B cell (primary cell): ENCODE measurements at regions not wholly inside any gene's neighbourhood (a gene's known extent, or its start where the extent isn't known, plus 50 kb on each side); places are given as distances from the start of the nearest gene placed in this dataset.

ENCODE experiments used
- ATAC-seq: fragments of 200-7000 bp; cut with Tn5 transposase; one replicate; pipeline ENCODE4 v1.10.0; 2021; ENCODE audit warnings: low read depth, mild to moderate bottlenecking, moderate number of reproducible peaks, moderate library complexity
- CTCF ChIA-PET: fragments of 350-600 bp; sonication (Branson Sonifier 250); formaldehyde crosslinking; loops from one replicate; lab custom pipeline; 2021; ENCODE audit warnings: antibody characterized with exemption, inconsistent platforms; lab: Charles Lee
- POLR2A ChIA-PET: fragments of 350-600 bp; sonication (Branson Sonifier 250); formaldehyde crosslinking; loops from one replicate; lab custom pipeline; 2021; ENCODE audit warnings: antibody characterized with exemption; lab: Charles Lee
- DNase-seq: peaks from one replicate; pipeline ENCODE4 v3.0.0; 2013
- H2AFZ ChIP-seq: 2 replicates; pipeline ENCODE4 v1.6.1; 2012; ENCODE audit warnings: mild to moderate bottlenecking, low read depth, low read length; ENCODE audit not compliant: insufficient read depth, poor library complexity, severe bottlenecking
- H3K27ac ChIP-seq, 2 donors: 1 replicate in 1 of 2; 2 replicates in 1 of 2; pipeline ENCODE4 v1.5.1; 2012 to 2013; ENCODE audit warnings: low read length in 2 of 2, mild to moderate bottlenecking in 2 of 2, moderate library complexity in 1 of 2
- H3K27me3 ChIP-seq, 4 experiments: fragments of 200-600 bp in 1 of 4; sonication (generic) in 1 of 4; replicated peaks in 1 of 4; 1 replicate in 2 of 4; 2 replicates in 2 of 4; pipeline versions ENCODE4 v1.6.1 to v1.7.0; 2013 to 2016; ENCODE audit warnings: low read length in 3 of 4, mild to moderate bottlenecking in 2 of 4, mixed read lengths in 1 of 4, moderate library complexity in 1 of 4; ENCODE audit not compliant: insufficient read depth in 4 of 4, control insufficient read depth in 3 of 4; ENCODE audit errors: control extremely low read depth in 1 of 4
- H3K36me3 ChIP-seq, 2 experiments: replicated peaks in 1 of 2; 1 replicate in 1 of 2; 2 replicates in 1 of 2; pipeline versions ENCODE4 v1.6.1 to v1.7.1; 2013; ENCODE audit warnings: low read length in 1 of 2; ENCODE audit not compliant: insufficient read depth in 2 of 2, control insufficient read depth in 1 of 2; ENCODE audit errors: control extremely low read depth in 1 of 2, extremely low read depth in 1 of 2
- H3K4me1 ChIP-seq, 2 donors: fragments of 200-600 bp in 1 of 2; sonication (generic) in 1 of 2; 1 replicate in 1 of 2; 2 replicates in 1 of 2; pipeline versions ENCODE4 v1.5.1 to v1.6.1; 2013 to 2017; ENCODE audit warnings: low read length in 2 of 2; ENCODE audit not compliant: control insufficient read depth in 2 of 2, insufficient read depth in 2 of 2
- H3K4me2 ChIP-seq: replicated peaks from 2 replicates; pipeline ENCODE3; 2012; ENCODE audit warnings: mild to moderate bottlenecking, low read depth, low read length; ENCODE audit not compliant: poor library complexity, severe bottlenecking
- H3K4me3 ChIP-seq, 5 experiments: fragments of 200-600 bp in 1 of 5; sonication (generic) in 1 of 5; 1 replicate in 3 of 5; 2 replicates in 2 of 5; pipeline versions ENCODE4 v1.5.1 to v1.7.0; 2011 to 2016; ENCODE audit warnings: low read length in 4 of 5, mild to moderate bottlenecking in 4 of 5, low read depth in 2 of 5, control low read depth in 1 of 5, moderate library complexity in 1 of 5; ENCODE audit not compliant: insufficient read depth in 1 of 5; ENCODE audit errors: control extremely low read depth in 1 of 5, extremely low read depth in 1 of 5
- H3K79me2 ChIP-seq: fragments of 200-600 bp; sonication (generic); one replicate; pipeline ENCODE4 v1.6.0; 2016; ENCODE audit warnings: low read length; ENCODE audit not compliant: control insufficient read depth, insufficient read depth
- H3K9ac ChIP-seq: fragments of 200-600 bp; sonication (generic); 2 replicates; pipeline ENCODE4 v1.6.1; 2017; ENCODE audit warnings: mild to moderate bottlenecking, low read length, moderate library complexity
- H3K9me3 ChIP-seq, 3 donors: one replicate each; pipeline versions ENCODE4 v1.6.1 to v1.7.1; 2013; ENCODE audit warnings: low read length in 2 of 3; ENCODE audit not compliant: control insufficient read depth in 2 of 3, insufficient read depth in 1 of 3; ENCODE audit errors: control extremely low read depth in 1 of 3
- H4K20me1 ChIP-seq: 2 replicates; pipeline ENCODE4 v1.6.0; 2012; ENCODE audit warnings: mild to moderate bottlenecking, low read length; ENCODE audit not compliant: insufficient read depth, control insufficient read depth, poor library complexity, severe bottlenecking
- H3K27ac Mint-ChIP-seq: one replicate; pipeline ENCODE4 v1.8.0; 2021; ENCODE audit warnings: mixed read lengths
- H3K27me3 Mint-ChIP-seq: one replicate; pipeline ENCODE4 v1.8.0; 2021; ENCODE audit warnings: mixed read lengths
- H3K4me1 Mint-ChIP-seq: one replicate; pipeline ENCODE4 v1.8.0; 2021; ENCODE audit warnings: mixed read lengths
- H3K4me3 Mint-ChIP-seq: one replicate; pipeline ENCODE4 v1.8.0; 2021; ENCODE audit warnings: mixed read lengths
- H3K9me3 Mint-ChIP-seq: one replicate; pipeline ENCODE4 v1.8.0; 2022; ENCODE audit warnings: mixed read lengths; ENCODE audit not compliant: insufficient read depth
- CTCF ChIP-seq: fragments of 200-600 bp; IDR thresholded peaks from one replicate; pipeline ENCODE4 v1.8.0; 2022; ENCODE audit warnings: antibody characterized with exemption, mild to moderate bottlenecking
- EZH2 ChIP-seq: IDR thresholded peaks from 2 replicates; pipeline ENCODE4 v1.6.1; 2012; ENCODE audit warnings: borderline replicate concordance, low read depth, mild to moderate bottlenecking, moderate library complexity, low read length; ENCODE audit not compliant: insufficient read depth, poor library complexity, severe bottlenecking
- WGBS: methylation state at CpG from one replicate; pipeline ENCODE4 v1.1.5; 2013; ENCODE audit warnings: missing lambda C conversion rate; ENCODE audit not compliant: insufficient coverage; 5-methylcytosine and 5-hydroxymethylcytosine counted together
- intact Hi-C: fragments of 100-400 bp; cut with micrococcal nuclease; formaldehyde crosslinking; loops from one replicate; pipeline ENCODE4 v1.10.0; 2022

- ChIA-PET POLR2A (no interaction called here), CTCF (no interaction called here)
- Histone ChIP-seq H3K27me3 (no peaks in the 10 kb centered on the region), H3K4me2 (no peak overlapping the region), H3K27ac (no peak overlapping the region), H4K20me1 (no peaks in the 10 kb centered on the region), H3K79me2 (no peaks in the 10 kb centered on the region), H3K9me3 (no peaks in the 10 kb centered on the region), H3K9ac (no peak overlapping the region), H3K36me3 (no peaks in the 10 kb centered on the region), H3K4me3 (no peak overlapping the region), H3K4me1 (no peaks in the 10 kb centered on the region), H2AFZ (no peak overlapping the region)
- WGBS = no CpG with 5 or more reads among the region's 2 CpGs
- TF ChIP-seq EZH2 (no peak), CTCF (no peak)
- Mint-ChIP-seq H3K27ac (no peak overlapping the region), H3K4me3 (no peak overlapping the region), H3K4me1 (no peaks in the 10 kb centered on the region), H3K27me3 (no peaks in the 10 kb centered on the region), H3K9me3 (peaks cover 7% of the 10 kb centered on the region)
- DNase-seq (no peak), ATAC-seq (no peak)
- intact Hi-C loops = no loop called here
These were observed 1180.6 kb upstream of the CDH18 start for GRCh38 chr5:21168557-21168956.

- Histone ChIP-seq H3K27me3 (no peaks in the 10 kb centered on the region), H3K27ac (no peak overlapping the region), H3K9me3 (no peaks in the 10 kb centered on the region), H3K4me1 (no peaks in the 10 kb centered on the region), H3K36me3 (no peaks in the 10 kb centered on the region), H3K4me2 (no peak overlapping the region), H3K4me3 (no peak overlapping the region), H2AFZ (no peak overlapping the region), H3K79me2 (no peaks in the 10 kb centered on the region), H3K9ac (no peak overlapping the region), H4K20me1 (no peaks in the 10 kb centered on the region)
- H3K27me3 Mint-ChIP-seq = no peaks in the 10 kb centered on the region
- ATAC-seq (no peak), DNase-seq (no peak)
- intact Hi-C loops = no loop called here
- TF ChIP-seq EZH2 (no peak), CTCF (no peak)
- ChIA-PET POLR2A (no interaction called here), CTCF (no interaction called here)
- peaks cover 7% of the 10 kb centered on the region for H3K9me3 Mint-ChIP-seq
- no CpG with 5 or more reads among the region's 6 CpGs for WGBS
- no peaks in the 10 kb centered on the region for H3K4me1 Mint-ChIP-seq
- H3K4me3 Mint-ChIP-seq = no peak overlapping the region
- no peak overlapping the region for H3K27ac Mint-ChIP-seq
These were observed 1177.3 kb upstream of the CDH18 start for GRCh38 chr5:21165344-21165743.
